ENCODE measurements at regions not wholly inside any gene's neighbourhood (a gene's known extent, or its start where the extent isn't known, plus 50 kb on each side); places are given as distances from the start of the nearest gene placed in this dataset.

- no peaks in the 10 kb centered on the region for H3F3A ChIP-seq (ENCODE audit: low read length, unreplicated experiment)
- H3K4me1 ChIP-seq (ENCODE audit: insufficient read depth, low read length): no peaks in the 10 kb centered on the region
- H4K20me1 ChIP-seq (ENCODE audit: low read length): no peaks in the 10 kb centered on the region
- no peaks in the 10 kb centered on the region for H3K36me3 ChIP-seq (ENCODE audit: low read depth, low read length)
- no peak overlapping the region for H3K27ac ChIP-seq (ENCODE audit: low read length)
- no peaks in the 10 kb centered on the region for H3K9me2 ChIP-seq (replicated peaks; ENCODE audit: low read length)
- no peak overlapping the region for H3K4me3 ChIP-seq (ENCODE audit: low read length)
- no peak overlapping the region for H2AFZ ChIP-seq (ENCODE audit: low read length)
- CTCF ChIA-PET: no interaction called here
- DNase-seq (no peak), ATAC-seq (no peak)
- intact Hi-C loops (cut with micrococcal nuclease): no loop called here
- TF ChIP-seq EZH2 (IDR thresholded peaks at IDR 0.05; ENCODE audit: low read length, unreplicated experiment): no peak
- no peak for TF ChIP-seq CTCF (conservative IDR thresholded peaks at IDR 0.05; ENCODE audit: low read depth, low read length)
- TF ChIP-seq EZH2phosphoT487 (IDR thresholded peaks at IDR 0.05; ENCODE audit: borderline replicate concordance, low read length): no peak
- no peaks in the 10 kb centered on the region for H3K9me3 ChIP-seq (ENCODE audit: low read length)
- H3K4me2 ChIP-seq (ENCODE audit: low read length): no peak overlapping the region
- no peak overlapping the region for H3K9ac ChIP-seq (ENCODE audit: low read length)
- H3K27me3 ChIP-seq (ENCODE audit: low read length): no peaks in the 10 kb centered on the region
- POLR2A ChIA-PET (ENCODE audit: unreplicated experiment): no interaction called here
- no TSS peak for BruUV-seq (replicated peaks)
- H3K79me2 ChIP-seq (ENCODE audit: low read length): no peaks in the 10 kb centered on the region
Observed at GRCh38 chr15:46525984-46526725, 891.3 kb downstream of the SQOR start.

DNA sequence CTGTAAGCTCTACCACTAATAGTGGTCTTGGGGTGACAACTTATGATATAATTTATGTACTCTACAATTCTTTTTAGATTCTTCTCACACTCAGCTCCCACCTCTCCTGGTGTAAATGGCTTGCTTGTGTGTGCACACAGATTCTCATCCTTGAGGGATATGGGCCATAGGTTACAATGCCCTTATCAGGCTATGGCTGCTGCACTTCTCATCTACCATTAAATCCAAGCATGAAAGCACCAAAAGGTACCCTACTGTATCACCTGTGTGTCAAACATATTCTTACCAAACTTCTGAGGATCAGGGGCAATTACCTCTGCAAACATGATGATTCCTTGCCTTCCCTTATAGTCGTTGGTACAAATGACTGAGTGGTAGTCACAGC lies 891.9 kb downstream of the SQOR start:
- Histone ChIP-seq H3K9me3 (ENCODE audit: low read length) (no peaks in the 10 kb centered on the region), H3F3A (ENCODE audit: low read length, unreplicated experiment) (no peaks in the 10 kb centered on the region), H3K4me1 (ENCODE audit: insufficient read depth, low read length) (no peaks in the 10 kb centered on the region), H3K9ac (ENCODE audit: low read length) (no peak overlapping the region), H3K9me2 (replicated peaks; ENCODE audit: low read length) (no peaks in the 10 kb centered on the region), H3K27ac (ENCODE audit: low read length) (no peak overlapping the region), H3K4me3 (ENCODE audit: low read length) (no peak overlapping the region), H3K27me3 (ENCODE audit: low read length) (no peaks in the 10 kb centered on the region), H3K79me2 (ENCODE audit: low read length) (no peaks in the 10 kb centered on the region), H3K4me2 (ENCODE audit: low read length) (no peak overlapping the region), H3K36me3 (ENCODE audit: low read depth, low read length) (no peaks in the 10 kb centered on the region), H4K20me1 (ENCODE audit: low read length) (no peaks in the 10 kb centered on the region), H2AFZ (ENCODE audit: low read length) (no peak overlapping the region)
- TF ChIP-seq EZH2phosphoT487 (IDR thresholded peaks at IDR 0.05; ENCODE audit: borderline replicate concordance, low read length) (no peak), EZH2 (IDR thresholded peaks at IDR 0.05; ENCODE audit: low read length, unreplicated experiment) (no peak), CTCF (conservative IDR thresholded peaks at IDR 0.05; ENCODE audit: low read depth, low read length) (no peak)
- DNase-seq (no peak), ATAC-seq (no peak)
- intact Hi-C loops (cut with micrococcal nuclease): no loop called here
- no TSS peak for BruUV-seq (replicated peaks)
- ChIA-PET POLR2A (ENCODE audit: unreplicated experiment) (no interaction called here), CTCF (no interaction called here)

DNA sequence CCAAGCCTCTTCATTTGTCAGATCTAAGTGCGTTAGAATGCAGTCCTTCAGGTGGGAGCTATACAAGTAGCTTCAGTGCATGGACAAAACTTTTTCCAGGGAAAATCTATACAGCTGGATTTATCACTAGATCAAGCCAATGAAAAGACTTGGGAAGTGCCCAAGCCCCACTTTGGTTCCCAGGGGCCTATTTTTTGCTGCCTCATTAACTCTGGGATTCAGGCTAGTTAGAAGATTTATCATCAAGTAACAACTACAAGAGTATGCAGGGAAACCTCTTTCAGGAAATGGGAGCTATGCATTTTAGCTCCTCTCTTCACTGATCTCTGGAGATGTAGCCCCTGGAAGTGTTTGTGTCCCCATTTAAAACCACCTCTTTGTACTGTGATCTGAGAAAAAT lies 908.8 kb downstream of the SQOR start:
- H3K9me2 ChIP-seq (replicated peaks; ENCODE audit: low read length): no peaks in the 10 kb centered on the region
- H3K27ac ChIP-seq (ENCODE audit: low read length): no peak overlapping the region
- no peak overlapping the region for H3K9ac ChIP-seq (ENCODE audit: low read length)
- intact Hi-C loops (cut with micrococcal nuclease): no loop called here
- TF ChIP-seq CTCF (conservative IDR thresholded peaks at IDR 0.05; ENCODE audit: low read depth, low read length) (no peak), EZH2phosphoT487 (IDR thresholded peaks at IDR 0.05; ENCODE audit: borderline replicate concordance, low read length) (no peak), EZH2 (IDR thresholded peaks at IDR 0.05; ENCODE audit: low read length, unreplicated experiment) (no peak)
- H3K27me3 ChIP-seq (ENCODE audit: low read length): no peaks in the 10 kb centered on the region
- no peaks in the 10 kb centered on the region for H3K79me2 ChIP-seq (ENCODE audit: low read length)
- H3K4me2 ChIP-seq (ENCODE audit: low read length): no peak overlapping the region
- no peaks in the 10 kb centered on the region for H3K36me3 ChIP-seq (ENCODE audit: low read depth, low read length)
- DNase-seq: no peak
- no peaks in the 10 kb centered on the region for H3K9me3 ChIP-seq (ENCODE audit: low read length)
- no peak overlapping the region for H3K4me3 ChIP-seq (ENCODE audit: low read length)
- BruUV-seq (replicated peaks): no TSS peak
- H3F3A ChIP-seq (ENCODE audit: low read length, unreplicated experiment): no peaks in the 10 kb centered on the region
- no peaks in the 10 kb centered on the region for H3K4me1 ChIP-seq (ENCODE audit: insufficient read depth, low read length)
- ChIA-PET CTCF (no interaction called here), POLR2A (ENCODE audit: unreplicated experiment) (interaction anchor here (0.7 kb wide), 1 partner anchor 9 kb away, joined by 5 read pairs; no protein-coding TSS in a partner anchor)
- no peak overlapping the region for H2AFZ ChIP-seq (ENCODE audit: low read length)
- no peak for ATAC-seq
- no peaks in the 10 kb centered on the region for H4K20me1 ChIP-seq (ENCODE audit: low read length)

All from PC-3 (cell line).